HCT116 (cell line): ENCODE measurements at regions not wholly inside any gene's neighbourhood (a gene's known extent, or its start where the extent isn't known, plus 50 kb on each side); places are given as distances from the start of the nearest gene placed in this dataset.

ENCODE experiments used
- ATF3 ChIP-seq: IDR thresholded peaks from 2 replicates; pipeline ENCODE4 v1.6.1; 2012
- CEBPB ChIP-seq: IDR thresholded peaks from 2 replicates; pipeline ENCODE4 v1.6.1; 2012; ENCODE audit warnings: low read depth
- CTCF ChIP-seq, 3 experiments: fragments of 200-600 bp in 1 of 3; sonication (generic) in 1 of 3; IDR thresholded peaks in 2 of 3; conservative IDR thresholded peaks in 1 of 3; 2 replicates each; pipeline ENCODE4 v1.5.1; 2012 to 2017; ENCODE audit warnings: low read depth in 2 of 3, low read length in 2 of 3, antibody characterized with exemption in 1 of 3, borderline replicate concordance in 1 of 3, control low read depth in 1 of 3, mild to moderate bottlenecking in 1 of 3, mixed read lengths in 1 of 3, mixed run types in 1 of 3, moderate library complexity in 1 of 3; ENCODE audit not compliant: insufficient read depth in 1 of 3
- EZH2 ChIP-seq: fragments of 200-600 bp; sonication (generic); IDR thresholded peaks from 2 replicates; pipeline ENCODE4 v1.6.1; 2017; ENCODE audit warnings: antibody characterized with exemption, mixed run types
- EZH2phosphoT487 ChIP-seq: fragments of 200-600 bp; IDR thresholded peaks from 2 replicates; pipeline ENCODE4 v1.6.1; 2018; ENCODE audit warnings: antibody characterized with exemption, borderline replicate concordance
- MAX ChIP-seq: IDR thresholded peaks from 2 replicates; pipeline ENCODE4 v1.6.1; 2012
- POLR2A ChIP-seq: IDR thresholded peaks from 2 replicates; pipeline ENCODE4 v1.7.0; 2011; ENCODE audit warnings: borderline replicate concordance; ENCODE audit not compliant: insufficient read depth, insufficient read length; ENCODE audit errors: extremely low read depth
- POLR2AphosphoS5 ChIP-seq: IDR thresholded peaks from 2 replicates; pipeline ENCODE4 v1.6.1; 2011; ENCODE audit warnings: mild to moderate bottlenecking, low read depth, low read length, moderate library complexity
- REST ChIP-seq: IDR thresholded peaks from 2 replicates; pipeline ENCODE4 v1.6.1; 2012; ENCODE audit warnings: low read depth
- SP1 ChIP-seq: IDR thresholded peaks from 2 replicates; pipeline ENCODE4 v1.6.1; 2012; ENCODE audit warnings: low read depth
- TCF7L2 ChIP-seq: IDR thresholded peaks from 2 replicates; pipeline ENCODE4 v1.7.0; 2011; ENCODE audit warnings: borderline replicate concordance, inconsistent platforms; ENCODE audit not compliant: insufficient read depth, insufficient read length; ENCODE audit errors: extremely low read depth
- ZFX ChIP-seq: fragments of 450-650 bp; IDR thresholded peaks from 2 replicates; pipeline ENCODE4 v1.6.1; 2017

GRCh38 chr15:96181217-96181616 lies 149.3 kb upstream of the NR2F2 start:
- no peak for TF ChIP-seq CTCF (IDR thresholded peaks at IDR 0.05 in 2 of 3, conservative IDR thresholded peaks at IDR 0.05 in 1 of 3; ENCODE audit: borderline replicate concordance in 1 of 3, insufficient read depth in 1 of 3, low read depth in 2 of 3, low read length in 2 of 3)
- TF ChIP-seq EZH2phosphoT487: no peak
- no peak for TF ChIP-seq POLR2AphosphoS5
- no peak for TF ChIP-seq SP1
- TF ChIP-seq POLR2A: no peak
- TF ChIP-seq ZFX: no peak
- TF ChIP-seq EZH2: no peak
- no peak for TF ChIP-seq MAX
- TF ChIP-seq REST: no peak
- TF ChIP-seq TCF7L2: no peak
- no peak for TF ChIP-seq CEBPB
- no peak for TF ChIP-seq ATF3
